HCT116 (cell line): ENCODE measurements at regions not wholly inside any gene's neighbourhood (a gene's known extent, or its start where the extent isn't known, plus 50 kb on each side); places are given as distances from the start of the nearest gene placed in this dataset.
"Not testable (repeated sequence)": the region's sequence is repeated elsewhere in the genome, so short reads cannot be mapped to it uniquely, and the experiment has no call there.

ENCODE experiments used
- CTCF ChIP-seq, 3 experiments: fragments of 200-600 bp in 1 of 3; sonication (generic) in 1 of 3; IDR thresholded peaks in 2 of 3; conservative IDR thresholded peaks in 1 of 3; 2 replicates each; pipeline ENCODE4 v1.5.1; 2012 to 2017; ENCODE audit warnings: low read depth in 2 of 3, low read length in 2 of 3, antibody characterized with exemption in 1 of 3, borderline replicate concordance in 1 of 3, control low read depth in 1 of 3, mild to moderate bottlenecking in 1 of 3, mixed read lengths in 1 of 3, mixed run types in 1 of 3, moderate library complexity in 1 of 3; ENCODE audit not compliant: insufficient read depth in 1 of 3
- EZH2 ChIP-seq: fragments of 200-600 bp; sonication (generic); IDR thresholded peaks from 2 replicates; pipeline ENCODE4 v1.6.1; 2017; ENCODE audit warnings: antibody characterized with exemption, mixed run types
- POLR2A ChIP-seq: IDR thresholded peaks from 2 replicates; pipeline ENCODE4 v1.7.0; 2011; ENCODE audit warnings: borderline replicate concordance; ENCODE audit not compliant: insufficient read depth, insufficient read length; ENCODE audit errors: extremely low read depth
- POLR2AphosphoS5 ChIP-seq: IDR thresholded peaks from 2 replicates; pipeline ENCODE4 v1.6.1; 2011; ENCODE audit warnings: mild to moderate bottlenecking, low read depth, low read length, moderate library complexity
- REST ChIP-seq: IDR thresholded peaks from 2 replicates; pipeline ENCODE4 v1.6.1; 2012; ENCODE audit warnings: low read depth
- SRF ChIP-seq: IDR thresholded peaks from 2 replicates; pipeline ENCODE4 v1.6.1; 2012; ENCODE audit warnings: low read depth

- TF ChIP-seq CTCF (IDR thresholded peaks at IDR 0.05 in 2 of 3, conservative IDR thresholded peaks at IDR 0.05 in 1 of 3; ENCODE audit: borderline replicate concordance in 1 of 3, insufficient read depth in 1 of 3, low read depth in 2 of 3, low read length in 2 of 3); SRF; POLR2AphosphoS5; POLR2A; EZH2; REST: not testable (repeated sequence)
Observed at GRCh38 chr5:62232218-62232617, 73.8 kb upstream of the KIF2A start.
